SK-N-SH (cell line): ENCODE measurements at regions not wholly inside any gene's neighbourhood (a gene's known extent, or its start where the extent isn't known, plus 50 kb on each side); places are given as distances from the start of the nearest gene placed in this dataset.

Source experiments
- CTCF ChIP-seq: fragments of 200-600 bp; sonication (generic); IDR thresholded peaks from 2 replicates; pipeline ENCODE4 v1.6.1; 2017; ENCODE audit warnings: antibody characterized with exemption, mild to moderate bottlenecking, moderate library complexity
- FOXM1 ChIP-seq: IDR thresholded peaks from 2 replicates; pipeline ENCODE4 v1.4.0; 2012; ENCODE audit warnings: low read depth, mild to moderate bottlenecking
- RAD21 ChIP-seq: IDR thresholded peaks from 2 replicates; pipeline ENCODE4 v1.6.1; 2012; ENCODE audit warnings: mild to moderate bottlenecking, low read length
- YY1 ChIP-seq: IDR thresholded peaks from 2 replicates; pipeline ENCODE4 v1.4.0; 2012; ENCODE audit warnings: low read depth, mild to moderate bottlenecking

DNA sequence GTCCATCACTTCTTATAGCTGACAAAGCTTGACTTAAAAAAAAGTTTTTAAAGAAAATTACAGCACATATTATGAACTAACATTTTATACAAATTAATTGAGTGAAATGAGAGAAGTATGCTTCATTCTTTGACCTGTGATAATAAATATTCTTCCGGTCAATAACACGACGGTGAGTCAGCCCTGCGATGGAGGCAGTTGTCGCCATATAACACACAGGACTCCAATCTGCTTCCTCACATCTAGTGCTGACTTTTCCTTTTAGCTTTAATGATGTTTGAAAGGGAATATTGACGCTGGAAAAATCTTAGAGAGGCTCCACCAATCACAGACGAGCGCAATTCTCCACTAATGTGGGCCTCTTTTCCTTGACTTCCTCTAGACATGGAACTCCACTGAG, 166.9 kb upstream of the C1orf21 start:
- TF ChIP-seq YY1 (no peak), RAD21 (no peak), CTCF (no peak), FOXM1 (no peak)
